RWPE2 (cell line): ENCODE measurements at regions not wholly inside any gene's neighbourhood (a gene's known extent, or its start where the extent isn't known, plus 50 kb on each side); places are given as distances from the start of the nearest gene placed in this dataset.
"Not testable (repeated sequence)": the region's sequence is repeated elsewhere in the genome, so short reads cannot be mapped to it uniquely, and the experiment has no call there.

Source experiments
- ATAC-seq: fragments of 200-7000 bp; cut with Tn5 transposase; 3 replicates; pipeline ENCODE4 v1.9.1; 2021; ENCODE audit warnings: low read depth
- DNase-seq: peaks from one replicate; pipeline ENCODE4 v3.0.0-alpha.2; 2020; ENCODE audit warnings: low spot score
- H3K27ac ChIP-seq: fragments of 450-650 bp; 2 replicates; pipeline ENCODE4 v1.5.1; 2017; ENCODE audit warnings: mild to moderate bottlenecking; ENCODE audit not compliant: poor library complexity, severe bottlenecking
- H3K27me3 ChIP-seq: fragments of 250-450 bp; sonication (Bioruptor Pico); 2 replicates; pipeline ENCODE4 v1.5.1; 2021; ENCODE audit warnings: mild to moderate bottlenecking, moderate library complexity; ENCODE audit not compliant: insufficient read depth, poor library complexity, severe bottlenecking
- H3K36me3 ChIP-seq: fragments of 250-450 bp; sonication (Bioruptor Pico); 2 replicates; pipeline ENCODE4 v1.5.1; 2020; ENCODE audit warnings: low read depth, mild to moderate bottlenecking, moderate library complexity
- H3K4me1 ChIP-seq: fragments of 250-450 bp; sonication (Bioruptor Pico); 2 replicates; pipeline ENCODE4 v1.5.1; 2021; ENCODE audit warnings: mild to moderate bottlenecking, moderate library complexity; ENCODE audit not compliant: insufficient read depth, poor library complexity, severe bottlenecking
- H3K4me3 ChIP-seq: fragments of 250-450 bp; sonication (Bioruptor Pico); 2 replicates; pipeline ENCODE4 v1.5.1; 2021; ENCODE audit warnings: mild to moderate bottlenecking, moderate library complexity; ENCODE audit not compliant: severe bottlenecking
- H3K9me3 ChIP-seq: fragments of 250-450 bp; sonication (Bioruptor Pico); 2 replicates; pipeline ENCODE4 v1.5.1; 2021; ENCODE audit warnings: mild to moderate bottlenecking, moderate library complexity; ENCODE audit not compliant: severe bottlenecking
- TF ChIP-seq, protein P1 (sequence below): fragments of 450-650 bp; IDR thresholded peaks from one replicate; pipeline ENCODE4 v1.5.1; 2017; ENCODE audit warnings: mild to moderate bottlenecking, moderate library complexity; ENCODE audit not compliant: poor library complexity, severe bottlenecking

DNA sequence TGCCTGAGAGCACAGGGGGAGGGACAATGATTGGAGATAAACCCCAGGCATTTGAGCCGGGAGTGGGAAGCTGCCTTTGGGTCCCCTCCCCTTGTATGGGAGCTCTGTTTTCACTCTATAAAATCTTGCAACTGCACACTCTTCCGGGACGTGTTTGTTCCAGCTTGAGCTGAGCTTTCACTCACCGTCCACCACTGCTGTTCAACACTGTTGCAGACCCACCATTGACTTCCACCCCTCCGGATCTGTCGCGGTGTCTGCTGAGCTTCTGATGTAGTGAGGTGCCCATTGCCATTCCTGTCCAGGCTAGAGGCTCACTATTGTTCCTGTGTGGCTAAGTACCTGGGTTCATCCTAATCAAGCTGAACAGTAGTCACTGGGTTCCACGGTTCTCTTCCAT lies 231.6 kb upstream of the CWC22 start:
- Histone ChIP-seq H3K27ac (no peak overlapping the region), H3K36me3 (no peaks in the 10 kb centered on the region), H3K9me3 (no peaks in the 10 kb centered on the region), H3K4me3 (no peak overlapping the region), H3K27me3 (no peaks in the 10 kb centered on the region), H3K4me1 (no peaks in the 10 kb centered on the region)
- DNase-seq = no peak
- ATAC-seq = no peak
- TF ChIP-seq, protein P1, sequence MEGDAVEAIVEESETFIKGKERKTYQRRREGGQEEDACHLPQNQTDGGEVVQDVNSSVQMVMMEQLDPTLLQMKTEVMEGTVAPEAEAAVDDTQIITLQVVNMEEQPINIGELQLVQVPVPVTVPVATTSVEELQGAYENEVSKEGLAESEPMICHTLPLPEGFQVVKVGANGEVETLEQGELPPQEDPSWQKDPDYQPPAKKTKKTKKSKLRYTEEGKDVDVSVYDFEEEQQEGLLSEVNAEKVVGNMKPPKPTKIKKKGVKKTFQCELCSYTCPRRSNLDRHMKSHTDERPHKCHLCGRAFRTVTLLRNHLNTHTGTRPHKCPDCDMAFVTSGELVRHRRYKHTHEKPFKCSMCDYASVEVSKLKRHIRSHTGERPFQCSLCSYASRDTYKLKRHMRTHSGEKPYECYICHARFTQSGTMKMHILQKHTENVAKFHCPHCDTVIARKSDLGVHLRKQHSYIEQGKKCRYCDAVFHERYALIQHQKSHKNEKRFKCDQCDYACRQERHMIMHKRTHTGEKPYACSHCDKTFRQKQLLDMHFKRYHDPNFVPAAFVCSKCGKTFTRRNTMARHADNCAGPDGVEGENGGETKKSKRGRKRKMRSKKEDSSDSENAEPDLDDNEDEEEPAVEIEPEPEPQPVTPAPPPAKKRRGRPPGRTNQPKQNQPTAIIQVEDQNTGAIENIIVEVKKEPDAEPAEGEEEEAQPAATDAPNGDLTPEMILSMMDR = no peak

DNA sequence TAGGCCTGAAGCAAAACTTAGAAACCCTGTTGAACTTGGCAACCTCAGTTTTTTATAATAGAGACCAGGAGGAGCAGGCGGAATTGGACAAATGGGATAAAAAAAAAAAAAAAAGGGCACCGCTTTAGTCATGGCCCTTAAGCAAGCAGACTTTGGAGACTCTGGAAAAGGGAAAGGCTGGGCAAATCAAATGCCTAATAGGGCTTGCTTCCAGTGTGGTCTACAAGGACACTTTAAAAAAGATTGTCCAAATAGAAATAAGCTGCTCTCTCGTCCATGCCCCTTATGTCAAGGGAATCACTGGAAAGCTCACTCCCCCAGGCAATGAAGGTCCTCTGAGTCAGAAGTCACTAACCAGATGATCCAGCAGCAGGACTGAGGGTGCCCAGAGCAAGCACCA lies 229.0 kb upstream of the CWC22 start:
- H3K4me3 ChIP-seq, H3K27ac ChIP-seq, H3K36me3 ChIP-seq, H3K9me3 ChIP-seq, DNase-seq, H3K4me1 ChIP-seq, H3K27me3 ChIP-seq, ATAC-seq: not testable (repeated sequence)

DNA sequence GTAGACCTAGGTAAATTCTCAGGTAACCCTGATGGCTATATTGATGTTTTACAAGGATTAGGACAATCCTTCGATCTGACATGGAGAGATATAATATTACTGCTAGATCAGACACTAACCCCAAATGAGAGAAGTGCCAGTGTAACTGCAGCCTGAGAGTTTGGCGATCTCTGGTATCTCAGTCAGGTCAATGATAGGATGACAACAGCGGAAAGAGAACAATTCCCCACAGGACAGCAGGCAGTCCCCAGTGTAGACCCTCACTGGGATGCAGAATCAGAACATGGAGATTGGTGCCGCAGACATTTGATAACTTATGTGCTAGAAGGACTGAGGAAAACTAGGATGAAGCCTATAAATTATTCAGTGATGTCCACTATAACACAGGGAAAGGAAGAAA lies 228.4 kb upstream of the CWC22 start:
- H3K27me3 ChIP-seq, H3K27ac ChIP-seq, DNase-seq, H3K4me1 ChIP-seq, ATAC-seq, H3K4me3 ChIP-seq, H3K9me3 ChIP-seq, H3K36me3 ChIP-seq: not testable (repeated sequence)

DNA sequence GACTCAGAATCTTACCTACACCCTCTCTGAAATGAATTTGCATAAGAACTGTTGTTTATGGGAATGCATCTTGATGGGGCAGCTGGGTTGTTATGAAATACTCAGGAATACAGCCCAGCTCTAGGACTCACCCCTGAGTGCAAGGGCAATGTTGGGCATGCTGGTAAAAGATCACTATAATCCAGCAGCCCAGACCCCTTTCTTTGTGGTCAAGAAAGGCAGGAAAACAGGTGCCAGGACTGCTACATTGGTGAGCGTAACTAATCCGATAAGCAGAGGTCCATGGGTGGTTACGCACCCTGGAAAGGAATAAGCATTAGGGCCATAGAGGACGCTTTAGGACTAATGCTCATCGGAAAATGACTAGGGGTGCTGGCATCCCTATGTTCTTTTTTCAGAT lies 227.9 kb upstream of the CWC22 start:
- not testable (repeated sequence) for H3K4me3 ChIP-seq, H3K9me3 ChIP-seq, H3K4me1 ChIP-seq, H3K36me3 ChIP-seq, ATAC-seq, H3K27ac ChIP-seq, H3K27me3 ChIP-seq, DNase-seq

DNA sequence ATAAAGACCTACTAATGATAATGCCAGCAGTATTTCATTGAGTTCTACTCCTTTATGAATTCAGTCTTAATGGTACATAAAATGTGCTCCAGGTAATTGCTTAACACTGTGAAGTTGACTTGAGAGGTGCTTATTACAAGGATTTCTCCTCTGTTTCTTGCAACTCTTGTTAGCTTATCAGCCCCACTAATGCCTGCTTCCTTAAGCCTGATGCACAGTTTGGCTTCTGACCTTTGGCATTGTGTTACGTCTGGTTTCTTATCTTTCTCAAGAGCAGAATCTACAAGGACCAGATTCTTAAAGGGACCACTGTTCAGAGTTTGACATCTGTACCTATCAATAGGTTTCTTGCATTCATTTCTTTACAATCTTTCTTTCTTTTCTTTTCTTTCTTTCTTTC lies 223.9 kb upstream of the CWC22 start:
- no peaks in the 10 kb centered on the region for H3K4me1 ChIP-seq
- DNase-seq (no peak), ATAC-seq (no peak)
- H3K27me3 ChIP-seq = no peaks in the 10 kb centered on the region
- no peaks in the 10 kb centered on the region for H3K36me3 ChIP-seq
- no peaks in the 10 kb centered on the region for H3K9me3 ChIP-seq
- H3K27ac ChIP-seq = no peak overlapping the region
- TF ChIP-seq, protein P1 = no peak
- H3K4me3 ChIP-seq = no peak overlapping the region

DNA sequence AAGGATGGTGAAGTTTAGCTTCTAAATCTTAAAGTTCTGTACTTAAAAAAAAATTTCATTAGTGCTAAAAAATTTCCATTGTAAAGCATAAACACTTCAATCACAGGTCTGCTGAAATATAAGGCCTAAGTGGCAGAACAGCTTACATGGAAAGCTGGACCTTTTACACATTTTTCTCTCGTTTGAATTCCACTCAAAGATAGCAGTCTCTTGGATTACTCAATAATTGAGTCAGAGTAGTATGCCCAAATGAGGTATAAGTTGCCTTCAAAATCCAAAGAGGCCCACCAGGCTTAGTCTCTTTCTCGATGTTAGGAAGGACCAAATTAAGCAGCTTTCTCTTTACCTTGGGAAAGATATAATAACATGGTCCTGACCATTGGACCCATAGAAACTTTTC lies 220.4 kb upstream of the CWC22 start:
- no peak for DNase-seq
- no peaks in the 10 kb centered on the region for H3K27me3 ChIP-seq
- H3K4me3 ChIP-seq = no peak overlapping the region
- H3K4me1 ChIP-seq = peaks cover 5% of the 10 kb centered on the region
- H3K36me3 ChIP-seq = no peaks in the 10 kb centered on the region
- no peak overlapping the region for H3K27ac ChIP-seq
- ATAC-seq = no peak
- TF ChIP-seq, protein P1 = no peak
- H3K9me3 ChIP-seq = no peaks in the 10 kb centered on the region
